HepG2 (cell line): ENCODE measurements at regions not wholly inside any gene's neighbourhood (a gene's known extent, or its start where the extent isn't known, plus 50 kb on each side); places are given as distances from the start of the nearest gene placed in this dataset.
A peak's percentile ranks its signal among the peaks of the same experiment; 100 is the strongest.

Experiments
- ASH2L ChIP-seq: fragments of 300-600, 200-600 bp; sonication (generic); IDR thresholded peaks from 2 replicates; pipeline ENCODE4 v1.7.0; 2017; ENCODE audit warnings: low read depth, mild to moderate bottlenecking, moderate library complexity, mixed read lengths, low read length; ENCODE audit not compliant: insufficient read length
- CBFB ChIP-seq: sonication (generic); formaldehyde crosslinking; IDR thresholded peaks from 2 replicates; pipeline ENCODE4 v1.4.0; 2020; ENCODE audit warnings: missing genetic modification reagents
- FOXA3 ChIP-seq: IDR thresholded peaks from 2 replicates; pipeline ENCODE4 v1.6.1; 2016; ENCODE audit warnings: missing genetic modification reagents, missing compliant biosample characterization
- HNRNPH1 ChIP-seq: fragments of 200-400 bp; formaldehyde crosslinking; optimal IDR thresholded peaks from 2 replicates; pipeline ENCODE3; 2017; ENCODE audit warnings: mild to moderate bottlenecking, low read depth, low read length
- HOXA3 ChIP-seq: sonication (generic); formaldehyde crosslinking; IDR thresholded peaks from 2 replicates; pipeline ENCODE4 v1.5.0; 2020; ENCODE audit warnings: missing genetic modification reagents
- JUND ChIP-seq: sonication (generic); formaldehyde crosslinking; IDR thresholded peaks from 2 replicates; pipeline ENCODE4 v1.8.0; 2022; ENCODE audit warnings: mild to moderate bottlenecking, missing genetic modification reagents
- ZNF256 ChIP-seq: sonication (generic); formaldehyde crosslinking; conservative IDR thresholded peaks from 2 replicates; pipeline ENCODE4 v1.4.0; 2020; ENCODE audit warnings: missing genetic modification reagents
- ZNF326 ChIP-seq: sonication (generic); formaldehyde crosslinking; IDR thresholded peaks from 2 replicates; pipeline ENCODE4 v1.4.0; 2020; ENCODE audit warnings: missing genetic modification reagents, borderline replicate concordance
- ZNF746 ChIP-seq: sonication (generic); formaldehyde crosslinking; IDR thresholded peaks from 2 replicates; pipeline ENCODE4 v1.8.0; 2022; ENCODE audit warnings: mild to moderate bottlenecking, missing genetic modification reagents
- ZNF766 ChIP-seq: sonication (generic); formaldehyde crosslinking; IDR thresholded peaks from 2 replicates; pipeline ENCODE4 v1.5.0; 2020; ENCODE audit warnings: missing genetic modification reagents, borderline replicate concordance
- ZNF772 ChIP-seq: sonication (generic); formaldehyde crosslinking; IDR thresholded peaks from 2 replicates; pipeline ENCODE4 v1.5.0; 2020; ENCODE audit warnings: mild to moderate bottlenecking, missing genetic modification reagents
- TF ChIP-seq, protein P1 (sequence below): sonication (generic); formaldehyde crosslinking; IDR thresholded peaks from 2 replicates; pipeline ENCODE4 v1.4.0; 2020; ENCODE audit warnings: mild to moderate bottlenecking, missing genetic modification reagents
- TF ChIP-seq, protein P2 (sequence below): IDR thresholded peaks from 2 replicates; pipeline ENCODE4 v1.6.1; 2016
- TF ChIP-seq, protein P3 (sequence below): sonication (generic); formaldehyde crosslinking; IDR thresholded peaks from 2 replicates; pipeline ENCODE4 v1.5.1; 2020; ENCODE audit warnings: mild to moderate bottlenecking, missing genetic modification reagents, moderate library complexity
- TF ChIP-seq, protein P4 (sequence below): sonication (generic); formaldehyde crosslinking; IDR thresholded peaks from 2 replicates; pipeline ENCODE4 v1.8.1; 2023; ENCODE audit warnings: missing genetic modification reagents, inconsistent platforms, borderline replicate concordance

DNA sequence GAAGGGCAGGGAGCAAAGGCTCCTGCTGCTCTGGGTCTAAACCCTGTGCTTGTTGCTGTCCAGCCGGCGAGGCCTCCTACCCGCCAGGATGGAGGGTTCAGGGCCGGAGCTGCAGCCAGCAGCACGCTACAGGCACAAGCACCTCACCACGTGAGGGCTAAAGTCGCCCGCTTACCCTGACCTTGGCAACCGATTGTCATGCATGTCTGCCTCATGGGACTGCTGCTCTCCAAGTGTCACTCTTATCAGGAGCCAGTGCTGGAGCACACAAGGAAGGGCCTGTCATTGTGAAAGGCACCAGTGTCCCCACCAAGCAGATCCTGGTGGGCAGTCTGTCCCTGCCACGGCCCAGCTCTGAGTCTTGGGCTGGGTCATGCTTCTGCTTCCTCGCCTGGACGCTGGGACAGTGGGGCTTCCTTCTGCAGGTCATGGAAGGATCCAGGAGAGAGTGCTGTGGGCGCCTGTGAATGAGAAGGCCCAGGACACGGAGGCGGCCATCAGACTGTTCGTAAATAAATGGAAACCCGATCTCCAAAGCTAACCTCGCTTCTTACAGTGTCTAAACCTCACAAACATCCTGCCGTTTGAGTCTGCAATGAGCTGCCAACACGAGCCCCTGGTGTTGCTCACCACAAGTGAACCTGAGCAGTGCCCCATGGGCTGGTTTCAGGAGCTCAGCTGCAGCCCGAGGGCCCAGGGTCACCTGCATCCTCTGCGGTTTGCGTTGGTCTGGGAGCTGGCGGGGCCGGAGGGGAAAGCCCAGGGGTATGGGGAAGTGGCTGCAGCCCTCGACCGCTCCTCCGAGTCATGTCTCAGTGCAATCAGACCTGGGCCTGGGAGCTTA lies 58.2 kb upstream of the RXRA start (continued):
- TF ChIP-seq, protein P1, sequence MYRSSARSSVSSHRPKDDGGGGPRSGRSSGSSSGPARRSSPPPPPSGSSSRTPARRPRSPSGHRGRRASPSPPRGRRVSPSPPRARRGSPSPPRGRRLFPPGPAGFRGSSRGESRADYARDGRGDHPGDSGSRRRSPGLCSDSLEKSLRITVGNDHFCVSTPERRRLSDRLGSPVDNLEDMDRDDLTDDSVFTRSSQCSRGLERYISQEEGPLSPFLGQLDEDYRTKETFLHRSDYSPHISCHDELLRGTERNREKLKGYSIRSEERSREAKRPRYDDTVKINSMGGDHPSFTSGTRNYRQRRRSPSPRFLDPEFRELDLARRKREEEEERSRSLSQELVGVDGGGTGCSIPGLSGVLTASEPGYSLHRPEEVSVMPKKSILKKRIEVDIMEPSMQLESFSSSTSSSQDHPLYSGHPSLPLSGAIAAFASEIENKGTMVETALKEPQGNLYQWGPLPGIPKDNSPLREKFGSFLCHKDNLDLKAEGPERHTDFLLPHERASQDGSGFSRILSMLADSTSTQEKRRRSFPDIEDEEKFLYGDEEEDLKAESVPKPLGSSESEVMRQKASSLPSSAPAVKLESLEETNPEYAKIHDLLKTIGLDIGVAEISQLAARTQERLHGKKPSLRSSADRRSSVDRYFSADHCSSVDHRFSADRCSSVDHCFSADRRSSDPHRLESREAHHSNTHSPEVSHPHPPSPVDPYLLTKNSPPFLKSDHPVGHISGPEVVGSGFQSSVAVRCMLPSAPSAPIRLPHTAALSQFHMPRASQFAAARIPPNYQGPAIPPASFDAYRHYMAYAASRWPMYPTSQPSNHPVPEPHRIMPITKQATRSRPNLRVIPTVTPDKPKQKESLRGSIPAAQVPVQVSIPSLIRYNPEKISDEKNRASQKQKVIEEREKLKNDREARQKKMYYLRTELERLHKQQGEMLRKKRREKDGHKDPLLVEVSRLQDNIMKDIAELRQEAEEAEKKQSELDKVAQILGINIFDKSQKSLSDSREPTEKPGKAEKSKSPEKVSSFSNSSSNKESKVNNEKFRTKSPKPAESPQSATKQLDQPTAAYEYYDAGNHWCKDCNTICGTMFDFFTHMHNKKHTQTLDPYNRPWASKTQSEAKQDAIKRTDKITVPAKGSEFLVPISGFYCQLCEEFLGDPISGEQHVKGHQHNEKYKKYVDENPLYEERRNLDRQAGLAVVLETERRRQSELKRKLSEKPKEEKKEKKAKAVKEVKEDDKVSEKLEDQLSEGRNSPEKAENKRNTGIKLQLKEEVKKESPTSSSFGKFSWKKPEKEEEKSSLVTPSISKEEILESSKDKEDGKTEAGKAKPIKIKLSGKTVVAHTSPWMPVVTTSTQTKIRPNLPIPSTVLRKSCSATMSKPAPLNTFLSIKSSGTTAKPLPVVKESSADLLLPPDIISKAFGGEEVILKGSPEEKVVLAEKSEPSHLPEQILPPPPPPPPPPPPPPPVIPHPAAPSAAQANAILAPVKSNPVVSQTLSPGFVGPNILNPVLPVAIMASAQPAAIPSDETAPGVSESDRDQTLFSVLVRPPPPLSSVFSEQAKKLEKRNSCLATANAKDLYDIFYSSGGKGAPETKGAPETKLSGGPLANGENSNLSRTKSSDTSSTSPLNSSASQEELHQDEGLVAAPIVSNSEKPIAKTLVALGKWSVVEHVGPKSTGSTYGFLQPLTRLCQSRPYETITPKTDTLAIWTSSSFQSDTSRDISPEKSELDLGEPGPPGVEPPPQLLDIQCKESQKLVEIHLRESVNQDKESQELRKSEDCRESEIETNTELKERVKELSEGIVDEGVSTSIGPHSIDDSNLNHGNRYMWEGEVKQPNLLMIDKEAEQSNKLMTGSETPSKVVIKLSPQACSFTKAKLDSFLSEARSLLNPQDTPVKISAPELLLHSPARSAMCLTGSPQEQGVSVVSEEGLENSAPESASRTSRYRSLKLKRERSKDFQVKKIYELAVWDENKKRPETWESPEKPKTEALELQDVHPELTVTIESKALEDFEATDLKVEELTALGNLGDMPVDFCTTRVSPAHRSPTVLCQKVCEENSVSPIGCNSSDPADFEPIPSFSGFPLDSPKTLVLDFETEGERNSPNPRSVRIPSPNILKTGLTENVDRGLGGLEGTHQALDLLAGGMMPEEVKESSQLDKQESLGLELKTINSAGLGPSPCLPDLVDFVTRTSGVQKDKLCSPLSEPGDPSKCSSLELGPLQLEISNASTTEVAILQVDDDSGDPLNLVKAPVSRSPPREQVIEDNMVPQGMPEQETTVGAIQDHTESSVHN (CRISPR knock-in tag) = no peak
- TF ChIP-seq CBFB (CRISPR knock-in tag) (no peak), ZNF772 (CRISPR knock-in tag) (no peak), ASH2L (no peak), ZNF766 (CRISPR knock-in tag) (peak; percentile 42; the same call in 1 of the 2 replicates), HNRNPH1 (no peak), FOXA3 (no peak), ZNF256 (CRISPR knock-in tag) (no peak), JUND (CRISPR knock-in tag) (0 out of 2 replicates have a peak, but pooled peaks have one; percentile 35), HOXA3 (CRISPR knock-in tag) (0 out of 2 replicates have a peak, but pooled peaks have one; percentile 25), ZNF326 (CRISPR knock-in tag) (no peak), ZNF746 (CRISPR knock-in tag) (no peak)
- TF ChIP-seq, protein P2, sequence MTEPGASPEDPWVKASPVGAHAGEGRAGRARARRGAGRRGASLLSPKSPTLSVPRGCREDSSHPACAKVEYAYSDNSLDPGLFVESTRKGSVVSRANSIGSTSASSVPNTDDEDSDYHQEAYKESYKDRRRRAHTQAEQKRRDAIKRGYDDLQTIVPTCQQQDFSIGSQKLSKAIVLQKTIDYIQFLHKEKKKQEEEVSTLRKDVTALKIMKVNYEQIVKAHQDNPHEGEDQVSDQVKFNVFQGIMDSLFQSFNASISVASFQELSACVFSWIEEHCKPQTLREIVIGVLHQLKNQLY (CRISPR knock-in tag) = no peak
- TF ChIP-seq, protein P3, sequence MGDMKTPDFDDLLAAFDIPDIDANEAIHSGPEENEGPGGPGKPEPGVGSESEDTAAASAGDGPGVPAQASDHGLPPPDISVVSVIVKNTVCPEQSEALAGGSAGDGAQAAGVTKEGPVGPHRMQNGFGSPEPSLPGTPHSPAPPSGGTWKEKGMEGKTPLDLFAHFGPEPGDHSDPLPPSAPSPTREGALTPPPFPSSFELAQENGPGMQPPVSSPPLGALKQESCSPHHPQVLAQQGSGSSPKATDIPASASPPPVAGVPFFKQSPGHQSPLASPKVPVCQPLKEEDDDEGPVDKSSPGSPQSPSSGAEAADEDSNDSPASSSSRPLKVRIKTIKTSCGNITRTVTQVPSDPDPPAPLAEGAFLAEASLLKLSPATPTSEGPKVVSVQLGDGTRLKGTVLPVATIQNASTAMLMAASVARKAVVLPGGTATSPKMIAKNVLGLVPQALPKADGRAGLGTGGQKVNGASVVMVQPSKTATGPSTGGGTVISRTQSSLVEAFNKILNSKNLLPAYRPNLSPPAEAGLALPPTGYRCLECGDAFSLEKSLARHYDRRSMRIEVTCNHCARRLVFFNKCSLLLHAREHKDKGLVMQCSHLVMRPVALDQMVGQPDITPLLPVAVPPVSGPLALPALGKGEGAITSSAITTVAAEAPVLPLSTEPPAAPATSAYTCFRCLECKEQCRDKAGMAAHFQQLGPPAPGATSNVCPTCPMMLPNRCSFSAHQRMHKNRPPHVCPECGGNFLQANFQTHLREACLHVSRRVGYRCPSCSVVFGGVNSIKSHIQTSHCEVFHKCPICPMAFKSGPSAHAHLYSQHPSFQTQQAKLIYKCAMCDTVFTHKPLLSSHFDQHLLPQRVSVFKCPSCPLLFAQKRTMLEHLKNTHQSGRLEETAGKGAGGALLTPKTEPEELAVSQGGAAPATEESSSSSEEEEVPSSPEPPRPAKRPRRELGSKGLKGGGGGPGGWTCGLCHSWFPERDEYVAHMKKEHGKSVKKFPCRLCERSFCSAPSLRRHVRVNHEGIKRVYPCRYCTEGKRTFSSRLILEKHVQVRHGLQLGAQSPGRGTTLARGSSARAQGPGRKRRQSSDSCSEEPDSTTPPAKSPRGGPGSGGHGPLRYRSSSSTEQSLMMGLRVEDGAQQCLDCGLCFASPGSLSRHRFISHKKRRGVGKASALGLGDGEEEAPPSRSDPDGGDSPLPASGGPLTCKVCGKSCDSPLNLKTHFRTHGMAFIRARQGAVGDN (CRISPR knock-in tag) = peak; percentile 92
- TF ChIP-seq, protein P4, sequence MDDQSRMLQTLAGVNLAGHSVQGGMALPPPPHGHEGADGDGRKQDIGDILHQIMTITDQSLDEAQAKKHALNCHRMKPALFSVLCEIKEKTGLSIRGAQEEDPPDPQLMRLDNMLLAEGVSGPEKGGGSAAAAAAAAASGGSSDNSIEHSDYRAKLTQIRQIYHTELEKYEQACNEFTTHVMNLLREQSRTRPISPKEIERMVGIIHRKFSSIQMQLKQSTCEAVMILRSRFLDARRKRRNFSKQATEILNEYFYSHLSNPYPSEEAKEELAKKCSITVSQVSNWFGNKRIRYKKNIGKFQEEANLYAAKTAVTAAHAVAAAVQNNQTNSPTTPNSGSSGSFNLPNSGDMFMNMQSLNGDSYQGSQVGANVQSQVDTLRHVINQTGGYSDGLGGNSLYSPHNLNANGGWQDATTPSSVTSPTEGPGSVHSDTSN (CRISPR knock-in tag) = no peak
